G401 (cell line): ENCODE measurements at regions not wholly inside any gene's neighbourhood (a gene's known extent, or its start where the extent isn't known, plus 50 kb on each side); places are given as distances from the start of the nearest gene placed in this dataset.
A peak's percentile ranks its signal among the peaks of the same experiment; 100 is the strongest.

Experiments used
- DNase-seq: peaks from one replicate; pipeline ENCODE4 v3.0.0-alpha.2; 2015; ENCODE audit warnings: low spot score
- in situ Hi-C: cut with HindIII; loops from 2 replicates; pipeline ENCODE4 v1.10.0; 2016; ENCODE audit warnings: low sequenced_read_pairs, mixed read lengths

DNA sequence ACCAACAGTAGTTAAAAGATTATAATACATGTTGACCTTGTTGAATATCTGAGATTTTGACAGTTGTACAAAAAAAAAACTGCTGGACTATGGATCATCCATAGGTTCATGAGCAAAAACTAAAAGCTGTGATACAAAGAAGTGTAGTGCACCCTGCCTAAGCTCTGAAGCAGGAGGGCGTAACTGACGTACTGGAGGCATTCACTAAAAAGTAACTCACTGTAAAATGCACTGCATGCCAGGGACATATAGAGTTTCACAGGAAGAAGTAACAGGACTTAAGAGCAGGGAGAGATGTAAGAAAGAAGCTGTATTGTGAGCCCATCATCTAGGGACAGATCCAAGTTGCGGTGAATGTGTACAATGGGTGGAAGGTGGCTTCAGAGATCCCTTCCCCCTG, 177.9 kb downstream of the IRS2 start:
- no peak for DNase-seq
- in situ Hi-C loops: no loop called here

DNA sequence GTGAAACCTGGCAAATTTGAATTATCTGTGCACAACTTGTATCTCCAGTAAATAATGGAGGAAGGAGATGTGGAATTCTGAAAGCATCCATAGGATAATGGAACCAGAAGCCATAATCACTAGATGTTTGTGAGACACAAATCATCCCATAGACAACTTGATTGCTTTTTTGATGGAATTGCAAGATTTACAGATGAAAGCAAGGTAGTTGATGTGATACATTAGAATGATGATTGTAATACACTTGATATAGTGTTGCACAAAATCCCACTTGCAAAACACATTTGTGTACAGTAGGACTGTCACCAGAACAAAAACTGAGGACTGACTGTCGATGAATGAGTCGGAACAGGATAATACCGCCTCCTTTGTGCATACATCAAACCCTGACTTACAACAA, 178.3 kb downstream of the IRS2 start:
- DNase-seq: no peak
- in situ Hi-C loops: no loop called here

DNA sequence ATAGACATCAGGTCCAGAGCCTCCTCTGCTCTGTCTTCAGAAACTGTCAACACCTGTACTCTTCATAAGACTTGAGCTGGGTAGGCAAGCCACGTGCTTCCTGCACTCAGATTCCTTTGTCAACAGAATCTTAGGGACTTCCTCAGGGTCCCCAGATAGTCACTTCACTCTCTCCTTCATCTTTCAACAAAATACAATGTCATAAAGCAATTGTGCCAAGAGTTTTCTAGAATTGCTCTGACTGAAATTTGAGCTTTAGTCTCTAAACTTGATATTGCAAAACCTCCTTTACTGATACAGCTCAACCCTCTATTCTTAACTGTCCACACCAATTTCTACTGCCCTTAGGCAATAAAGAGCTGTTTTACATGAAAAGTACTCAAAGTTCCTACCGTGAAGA, 179.9 kb downstream of the IRS2 start:
- DNase-seq: no peak
- in situ Hi-C loops: no loop called here

DNA sequence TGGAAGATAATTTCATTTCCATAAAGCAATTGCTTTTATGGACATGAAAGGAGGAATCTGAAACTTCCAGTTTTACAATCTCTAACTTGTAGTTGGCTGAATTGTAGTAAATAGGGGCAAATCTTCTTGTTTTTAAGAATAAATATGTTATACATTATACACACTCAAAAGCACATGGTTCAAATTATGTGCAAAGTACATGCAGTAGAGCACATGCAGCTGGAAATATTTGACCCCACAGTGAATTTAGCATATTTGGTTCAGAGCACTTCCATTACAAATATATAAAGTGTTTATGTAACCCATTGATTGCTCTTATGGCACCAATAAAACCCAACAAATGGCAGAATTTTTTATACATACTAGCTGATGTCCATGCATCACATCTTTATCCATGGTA, 180.5 kb downstream of the IRS2 start:
- no peak for DNase-seq
- in situ Hi-C loops: no loop called here

DNA sequence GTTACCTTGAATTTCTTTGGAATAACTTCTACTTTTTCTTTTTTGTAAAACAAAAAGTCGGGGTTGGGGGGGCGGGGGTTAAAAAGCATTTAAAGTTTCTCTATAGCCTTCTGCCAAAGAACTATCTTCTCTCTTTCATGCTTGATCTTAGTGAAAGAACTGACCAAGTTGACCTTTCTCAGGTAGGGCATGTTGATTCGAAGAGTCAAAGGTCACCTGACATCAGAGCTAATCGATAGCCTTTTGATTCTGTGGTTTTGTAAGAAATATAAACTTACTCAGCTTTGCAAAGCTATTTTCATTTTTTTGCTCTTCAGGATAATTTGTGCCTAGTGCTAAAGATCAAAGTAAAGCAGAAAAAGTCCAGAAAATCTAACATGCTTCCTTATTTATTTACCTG, 181.5 kb downstream of the IRS2 start:
- in situ Hi-C loops: no loop called here
- DNase-seq: no peak

DNA sequence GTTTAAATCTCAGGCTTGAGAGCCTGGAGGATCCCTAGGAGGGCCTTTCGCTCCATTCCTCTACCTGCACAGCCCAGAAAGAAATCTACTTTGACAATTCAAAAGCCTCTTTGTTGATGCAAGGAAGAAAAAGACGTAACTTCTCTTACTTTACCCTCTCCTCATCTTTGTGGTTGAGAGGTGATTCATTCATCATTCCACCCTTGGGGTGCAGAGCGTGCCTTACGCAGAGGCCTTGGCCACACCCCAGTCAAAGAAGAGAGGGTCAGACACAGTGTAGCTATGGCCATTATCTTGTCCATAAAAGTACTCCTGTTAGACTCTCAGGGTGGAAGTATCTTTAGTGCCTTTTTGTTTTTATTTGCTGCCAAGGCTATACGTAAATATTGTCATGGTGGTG, 184.0 kb downstream of the IRS2 start:
- DNase-seq: no peak
- in situ Hi-C loops: no loop called here

DNA sequence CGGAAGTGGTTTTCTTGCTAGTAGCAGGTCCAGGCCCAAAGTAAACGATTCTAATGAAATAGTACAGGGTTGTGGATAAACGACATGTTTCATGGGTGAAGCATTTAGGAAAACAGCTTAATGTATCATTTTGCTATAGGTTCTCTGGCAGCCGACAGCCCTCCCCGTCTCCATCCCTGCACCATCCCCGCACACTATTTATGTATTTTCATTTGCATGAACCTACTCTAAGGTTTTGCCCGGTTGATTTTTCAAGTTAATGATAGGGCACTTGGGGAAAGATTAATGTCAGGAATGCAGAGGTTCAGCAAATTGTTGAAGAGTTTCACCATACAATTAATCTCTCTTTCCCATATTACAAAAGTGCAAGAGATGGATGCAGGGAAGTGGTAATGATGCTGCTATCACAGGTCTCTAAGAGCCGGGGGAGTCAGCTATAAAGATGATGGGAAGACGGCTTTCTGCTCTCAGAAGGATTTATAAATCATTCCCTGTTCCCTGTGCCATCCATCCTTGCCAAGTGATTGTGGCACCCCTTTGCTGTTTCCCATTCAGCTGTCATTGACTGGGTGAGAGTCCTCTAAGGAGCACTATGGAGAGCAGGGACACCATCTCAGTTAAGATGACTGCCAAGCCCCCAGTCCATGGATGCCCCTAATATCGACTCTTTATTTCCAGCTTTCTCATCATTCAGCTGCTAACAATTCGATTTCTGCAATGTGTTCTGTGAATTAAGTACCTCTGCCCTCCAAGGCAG, 186.3 kb downstream of the IRS2 start:
- no peak for DNase-seq
- in situ Hi-C loops: no loop called here

DNA sequence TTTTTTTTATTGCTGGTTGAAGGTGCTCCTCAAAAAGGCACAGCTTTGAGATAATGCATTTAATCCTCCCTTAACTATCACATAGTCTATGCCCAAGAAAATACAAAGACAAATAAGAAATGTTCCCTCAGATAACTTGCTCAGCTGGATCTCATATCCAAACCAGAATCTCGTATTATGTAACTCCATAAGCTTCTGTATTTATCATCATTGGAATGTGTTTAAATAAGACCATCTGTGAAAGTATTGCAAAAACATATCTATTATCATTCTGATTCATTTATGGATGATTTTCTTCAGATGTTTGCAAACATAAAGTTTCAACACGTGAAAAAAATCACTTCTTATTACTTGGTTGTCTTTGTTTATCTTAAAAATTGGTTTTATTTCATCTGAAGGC, 190.9 kb downstream of the IRS2 start:
- DNase-seq: no peak
- in situ Hi-C loops: no loop called here

DNA sequence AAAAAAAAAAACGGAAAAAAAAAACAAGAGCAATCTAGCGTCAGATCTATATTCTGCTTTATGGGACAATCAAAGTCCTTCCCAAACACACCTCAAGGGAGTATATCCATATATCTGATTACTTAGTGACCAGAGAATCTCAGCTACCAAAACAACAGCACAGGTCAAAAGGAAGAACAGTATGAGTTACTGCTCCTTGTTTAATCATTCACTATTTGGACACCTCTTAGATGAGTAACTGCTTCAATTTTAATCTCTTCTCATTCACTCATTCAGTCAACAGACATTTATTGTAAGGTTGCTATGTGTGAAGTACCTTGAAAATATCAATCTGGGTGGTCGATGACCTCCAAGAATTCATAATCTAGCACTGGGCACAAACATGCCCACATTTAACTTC, 193.2 kb downstream of the IRS2 start:
- DNase-seq: no peak

DNA sequence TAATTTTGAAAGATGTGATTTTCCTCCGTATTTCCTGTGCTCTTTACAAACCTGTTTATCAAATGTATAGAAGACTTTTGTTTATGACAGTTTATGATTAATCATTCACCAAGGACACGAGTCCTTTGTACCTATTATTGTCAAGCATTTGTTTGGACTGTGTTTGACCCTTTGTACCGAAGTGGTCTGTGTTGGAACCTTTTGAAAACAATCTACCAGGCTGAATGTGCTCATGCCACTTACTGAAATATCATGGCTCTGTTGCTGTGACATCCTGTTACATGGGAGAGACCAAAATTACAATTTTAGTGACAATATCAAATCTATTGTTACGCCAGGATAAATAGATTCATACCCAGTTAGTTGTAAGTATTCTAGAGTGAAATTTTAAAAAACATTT, 193.6 kb downstream of the IRS2 start:
- no peak for DNase-seq
- in situ Hi-C loops: no loop called here

More for the DNA sequence above, 193.2 kb downstream of the IRS2 start:
- in situ Hi-C loops: no loop called here

DNA sequence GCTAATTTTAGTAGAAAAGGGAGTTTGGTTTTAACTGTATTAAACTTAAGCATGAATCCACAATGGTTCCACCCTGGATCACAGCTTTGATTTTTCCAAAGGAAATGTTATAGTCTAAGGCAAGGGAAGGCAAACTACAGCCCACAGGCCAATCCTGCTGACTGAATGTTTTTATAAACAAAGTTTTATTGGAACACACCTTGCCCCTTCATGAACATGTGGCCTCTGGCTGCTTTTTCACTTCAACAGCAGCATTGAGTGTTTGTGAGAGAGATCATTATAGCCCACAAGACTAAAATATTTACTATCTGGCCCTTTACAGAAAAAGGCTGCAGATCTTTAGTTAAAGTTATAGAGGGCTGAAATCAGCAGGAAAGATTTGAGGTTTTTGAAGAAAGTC, 198.7 kb downstream of the IRS2 start:
- in situ Hi-C loops: no loop called here
- no peak for DNase-seq

DNA sequence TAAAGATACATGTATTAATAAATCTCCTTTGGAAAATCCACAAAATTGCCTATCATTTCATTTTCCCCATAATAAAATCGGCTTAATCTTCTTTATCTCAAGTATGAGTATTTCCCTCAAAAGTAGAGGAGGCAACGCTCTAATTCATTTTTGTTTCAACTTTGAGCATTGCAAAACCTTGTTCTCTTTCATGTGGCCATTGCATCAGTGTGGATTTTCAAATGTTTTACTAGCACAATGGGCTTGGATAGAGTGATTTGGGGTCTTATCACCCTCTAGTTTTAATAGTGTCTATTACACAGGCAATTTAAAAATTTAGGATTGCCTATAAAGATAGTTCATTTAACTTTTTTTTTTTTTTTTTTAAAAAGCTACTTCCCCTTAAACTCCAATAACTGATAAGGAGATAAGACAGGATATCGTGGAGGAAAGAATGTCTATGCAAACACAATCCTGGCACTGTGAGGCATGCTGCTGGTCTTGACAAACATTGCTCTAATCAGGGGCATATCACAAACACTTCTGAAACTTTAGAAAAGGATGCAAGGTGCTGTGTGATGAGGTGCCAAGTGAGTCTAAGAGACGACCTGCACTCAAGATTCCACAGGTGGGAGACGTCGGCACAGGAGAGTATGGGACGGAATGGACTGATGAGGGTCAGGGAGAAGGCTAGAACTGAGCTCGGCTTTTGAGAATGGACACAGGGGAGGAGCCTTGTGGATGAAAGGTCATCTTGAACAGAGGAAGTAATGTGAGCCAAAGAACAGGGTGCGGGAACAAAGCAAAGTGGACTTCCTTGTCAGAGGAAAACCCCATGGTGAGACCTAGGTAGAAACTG, 199.7 kb downstream of the IRS2 start:
- no peak for DNase-seq
- in situ Hi-C loops: no loop called here

DNA sequence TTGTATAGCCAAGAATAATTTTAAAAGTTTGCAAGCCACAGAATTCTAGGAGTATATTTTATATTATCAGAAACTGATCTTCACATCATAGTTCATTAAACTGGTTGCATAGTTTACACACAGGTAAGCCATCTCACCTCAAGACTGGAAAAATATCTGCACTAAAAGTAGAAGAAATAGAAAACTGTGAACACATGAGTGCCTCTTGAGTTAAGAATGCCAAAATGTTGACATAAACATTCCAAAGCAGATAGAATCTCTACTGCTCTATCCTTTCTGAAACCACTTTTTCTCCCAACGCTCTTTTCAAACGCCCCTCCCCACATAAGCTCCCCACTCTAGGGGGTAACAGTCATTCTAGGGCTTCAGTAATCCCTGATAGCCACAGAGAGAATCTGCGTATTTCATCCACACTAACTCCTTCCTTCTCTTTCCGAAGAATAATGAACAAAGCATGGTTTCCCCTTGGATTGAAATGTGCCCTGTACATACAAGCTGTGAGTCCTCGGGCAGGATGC, 201.5 kb downstream of the IRS2 start:
- DNase-seq: no peak
- in situ Hi-C loops: no loop called here

DNA sequence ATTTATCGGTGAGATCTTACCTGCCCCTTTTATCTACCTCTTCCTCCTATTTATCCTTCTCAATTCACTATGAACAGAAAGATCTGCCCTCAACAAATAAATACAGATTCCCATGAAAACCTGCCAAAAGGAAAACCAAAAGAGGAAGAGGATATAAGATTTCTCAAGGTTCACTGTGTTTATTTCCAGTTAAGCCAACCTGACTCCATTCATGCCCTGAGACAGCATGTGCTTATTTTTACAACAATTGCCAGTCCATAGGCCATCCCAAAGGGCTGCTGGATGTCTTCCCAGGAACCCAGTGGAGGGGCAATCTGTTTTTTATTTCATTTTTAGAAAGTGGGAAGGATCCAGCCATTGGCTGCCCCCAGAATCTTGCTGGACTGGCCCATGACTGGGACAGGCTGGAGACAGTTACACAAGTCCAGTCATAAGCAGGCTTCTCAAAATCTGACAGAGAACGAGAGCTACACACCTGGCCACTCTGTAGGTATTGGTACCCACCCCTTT, 209.1 kb downstream of the IRS2 start:
- peak; percentile 94 for DNase-seq
- in situ Hi-C loops: no loop called here

DNA sequence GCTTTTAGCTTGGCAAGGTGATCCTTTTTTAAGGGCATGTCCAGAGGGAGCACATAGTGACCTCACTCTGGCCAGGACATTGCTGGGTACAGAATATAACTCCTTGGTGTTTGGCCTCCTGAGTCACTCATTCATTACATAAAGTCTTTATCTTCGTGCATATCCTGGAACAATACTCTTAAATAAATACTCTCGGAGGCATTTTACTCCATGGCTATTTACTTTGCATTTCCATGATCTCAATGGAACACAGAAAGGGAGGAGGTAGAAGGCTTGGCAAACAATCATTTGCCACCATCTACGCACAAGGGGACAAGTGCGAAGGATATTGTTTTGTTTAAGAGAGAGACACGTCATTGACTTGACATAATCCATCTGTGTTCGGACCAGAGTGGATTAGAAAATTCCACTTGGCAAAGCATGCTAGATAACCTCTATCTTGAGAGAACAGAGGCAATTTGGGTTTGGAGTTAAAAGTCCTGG, 210.0 kb downstream of the IRS2 start:
- DNase-seq: no peak
- in situ Hi-C loops: no loop called here

DNA sequence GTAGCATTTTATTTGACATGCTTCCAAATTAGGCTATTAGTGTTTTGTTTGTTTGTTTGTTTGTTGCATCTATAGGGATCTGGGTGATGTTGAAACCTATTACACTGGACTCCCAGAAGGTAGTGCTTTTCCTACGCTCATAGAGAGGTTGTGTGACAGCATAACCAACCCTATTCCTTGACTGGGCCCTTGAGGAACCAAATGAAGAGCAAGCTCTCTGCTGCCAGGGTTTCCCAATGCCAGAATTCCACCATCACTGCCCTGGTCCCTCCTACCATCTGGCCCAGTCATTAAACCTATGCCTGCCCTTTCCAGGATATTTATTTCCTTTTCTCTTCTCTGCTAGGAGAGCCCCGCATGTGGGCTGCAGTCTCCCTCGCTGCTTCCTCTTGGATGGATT, 210.6 kb downstream of the IRS2 start:
- in situ Hi-C loops: no loop called here
- DNase-seq: no peak

DNA sequence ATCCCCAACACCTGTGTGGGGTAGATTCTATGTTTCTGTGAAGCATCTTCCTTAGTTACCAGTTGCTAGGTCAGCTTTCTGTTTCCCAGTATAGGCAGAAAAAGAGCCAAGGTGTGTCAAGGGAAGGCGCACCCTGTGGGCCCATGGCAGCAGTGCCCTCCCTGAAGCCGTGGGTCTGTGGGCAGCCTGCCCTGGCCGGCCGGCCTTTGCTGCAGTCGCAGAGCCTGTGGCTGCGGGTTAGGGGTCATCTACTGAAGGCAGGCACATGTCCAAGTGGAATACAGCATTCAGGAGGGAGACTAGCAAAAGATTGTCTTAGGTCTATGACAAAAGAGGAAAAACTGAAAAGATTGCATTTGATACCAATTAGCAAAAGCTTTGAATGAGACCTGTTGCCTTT, 214.0 kb downstream of the IRS2 start:
- in situ Hi-C loops: no loop called here
- DNase-seq: no peak

DNA sequence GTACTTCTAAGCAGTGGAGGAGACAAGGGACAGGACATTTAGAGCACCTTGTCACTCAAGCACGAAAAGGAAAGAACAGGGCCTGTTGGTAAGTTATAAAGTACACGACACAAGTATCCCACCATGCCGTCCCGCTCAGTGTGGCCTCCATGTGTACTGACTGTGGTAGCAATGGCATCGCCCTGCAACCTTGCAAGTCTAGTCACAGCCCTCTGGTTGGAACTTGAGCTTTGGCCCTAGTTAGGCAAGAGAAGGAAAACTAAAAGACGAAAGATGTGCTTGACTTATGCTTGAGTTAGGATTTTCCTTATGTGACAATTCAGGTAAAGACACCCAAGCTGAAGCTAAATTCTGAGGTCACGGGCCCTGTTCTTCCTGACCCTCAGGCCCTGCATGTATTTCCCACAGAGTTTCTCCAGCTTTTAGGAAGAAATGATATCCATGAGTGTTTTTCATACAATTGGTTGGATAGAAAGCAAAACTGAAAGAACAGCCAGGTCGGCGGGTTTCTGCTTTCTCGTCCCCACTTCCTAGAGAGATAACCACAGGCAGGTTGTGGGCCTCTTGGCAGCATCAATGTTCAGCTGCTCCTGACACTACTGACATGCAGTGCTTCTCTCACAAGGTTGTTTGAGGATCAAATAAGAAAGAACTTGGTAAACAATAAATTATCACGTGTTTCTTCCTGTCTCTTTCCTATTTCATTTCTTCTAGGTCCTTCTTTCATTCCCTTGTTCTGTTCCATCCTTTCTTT, 216.2 kb downstream of the IRS2 start:
- DNase-seq: no peak

DNA sequence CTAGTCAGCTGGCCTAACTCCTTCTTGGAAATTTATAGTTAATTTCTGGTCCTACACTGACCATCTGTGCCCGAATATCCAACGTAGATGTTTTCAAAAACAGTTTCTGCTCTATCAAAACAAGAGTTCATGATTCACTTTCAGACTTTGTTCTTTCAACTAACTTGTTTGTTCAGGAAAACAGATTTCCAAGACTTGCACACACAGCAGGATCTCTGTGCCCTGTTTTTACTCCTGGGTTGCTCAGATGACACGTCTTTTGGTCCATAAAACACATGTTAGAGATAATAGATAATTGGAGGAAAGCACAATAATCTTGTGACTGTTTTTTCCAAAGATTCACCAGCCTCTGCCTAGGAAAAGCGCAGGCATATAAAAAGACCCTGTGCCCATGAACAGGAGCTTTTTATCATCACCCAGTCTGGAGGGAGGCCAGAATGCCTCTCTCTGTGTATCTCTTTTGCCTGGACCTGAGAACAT, 218.0 kb downstream of the IRS2 start:
- DNase-seq: no peak
- in situ Hi-C loops: no loop called here

More for the DNA sequence above, 216.2 kb downstream of the IRS2 start:
- in situ Hi-C loops: no loop called here
